K562 (cell line): ENCODE measurements at regions not wholly inside any gene's neighbourhood (a gene's known extent, or its start where the extent isn't known, plus 50 kb on each side); places are given as distances from the start of the nearest gene placed in this dataset.

Source experiments
- BMI1 ChIP-seq: fragments of 150-350 bp; IDR thresholded peaks from 2 replicates; pipeline ENCODE4 v1.6.1; 2014; ENCODE audit warnings: low read length
- HOMEZ ChIP-seq: fragments of 250-450 bp; sonication (Bioruptor Pico); IDR thresholded peaks from 2 replicates; pipeline ENCODE4 v1.4.0; 2020; ENCODE audit warnings: mild to moderate bottlenecking, moderate library complexity
- KDM5B ChIP-seq: fragments of 200-600 bp; sonication (generic); IDR thresholded peaks from 2 replicates; pipeline ENCODE4 v1.6.1; 2012; ENCODE audit warnings: low read depth, mild to moderate bottlenecking, moderate library complexity, low read length, control low read depth, inconsistent platforms; ENCODE audit not compliant: insufficient replicate concordance
- L3MBTL2 ChIP-seq: fragments of 450-650 bp; IDR thresholded peaks from 2 replicates; pipeline ENCODE4 v1.6.1; 2016; ENCODE audit warnings: mild to moderate bottlenecking, moderate library complexity
- MGA ChIP-seq: fragments of 450-650 bp; IDR thresholded peaks from 2 replicates; pipeline ENCODE4 v1.6.1; 2016; ENCODE audit warnings: mild to moderate bottlenecking, moderate library complexity
- NFIC ChIP-seq: fragments of 450-650 bp; IDR thresholded peaks from 2 replicates; pipeline ENCODE4 v1.6.1; 2017; ENCODE audit warnings: mild to moderate bottlenecking, inconsistent platforms
- NUFIP1 ChIP-seq: fragments of 450-650 bp; IDR thresholded peaks from 2 replicates; pipeline ENCODE4 v1.6.1; 2018; ENCODE audit not compliant: partially characterized antibody
- PCBP1 ChIP-seq: fragments of 200-400 bp; formaldehyde crosslinking; IDR thresholded peaks from 2 replicates; pipeline ENCODE4 v1.6.1; 2018; ENCODE audit warnings: mild to moderate bottlenecking, low read depth, low read length; ENCODE audit not compliant: poor library complexity, severe bottlenecking
- SMARCA4 ChIP-seq: fragments of 450-650 bp; IDR thresholded peaks from 2 replicates; pipeline ENCODE4 v1.6.1; 2016
- TRIM24 ChIP-seq, 2 experiments: fragments of 450-650 bp; IDR thresholded peaks; 2 replicates each; pipeline ENCODE4 v1.6.1; 2016
- ZNF134 ChIP-seq: fragments of 250-450 bp; sonication (Bioruptor Pico); conservative IDR thresholded peaks from 2 replicates; pipeline ENCODE4 v1.4.0; 2020
- ZNF696 ChIP-seq: fragments of 250-450 bp; sonication (Bioruptor Pico); conservative IDR thresholded peaks from 2 replicates; pipeline ENCODE4 v1.4.0; 2020; ENCODE audit warnings: mild to moderate bottlenecking, moderate library complexity
- ZNF785 ChIP-seq: fragments of 250-450 bp; sonication (Bioruptor Pico); IDR thresholded peaks from 2 replicates; pipeline ENCODE4 v1.4.0; 2020; ENCODE audit warnings: mild to moderate bottlenecking
- ZNF79 ChIP-seq: fragments of 250-450 bp; sonication (Bioruptor Pico); IDR thresholded peaks from 2 replicates; pipeline ENCODE4 v1.4.0; 2020; ENCODE audit warnings: low read depth, mild to moderate bottlenecking, moderate library complexity
- TF ChIP-seq, protein P1 (sequence below): fragments of 450-650 bp; IDR thresholded peaks from 2 replicates; pipeline ENCODE4 v1.6.1; 2016; ENCODE audit warnings: borderline replicate concordance

DNA sequence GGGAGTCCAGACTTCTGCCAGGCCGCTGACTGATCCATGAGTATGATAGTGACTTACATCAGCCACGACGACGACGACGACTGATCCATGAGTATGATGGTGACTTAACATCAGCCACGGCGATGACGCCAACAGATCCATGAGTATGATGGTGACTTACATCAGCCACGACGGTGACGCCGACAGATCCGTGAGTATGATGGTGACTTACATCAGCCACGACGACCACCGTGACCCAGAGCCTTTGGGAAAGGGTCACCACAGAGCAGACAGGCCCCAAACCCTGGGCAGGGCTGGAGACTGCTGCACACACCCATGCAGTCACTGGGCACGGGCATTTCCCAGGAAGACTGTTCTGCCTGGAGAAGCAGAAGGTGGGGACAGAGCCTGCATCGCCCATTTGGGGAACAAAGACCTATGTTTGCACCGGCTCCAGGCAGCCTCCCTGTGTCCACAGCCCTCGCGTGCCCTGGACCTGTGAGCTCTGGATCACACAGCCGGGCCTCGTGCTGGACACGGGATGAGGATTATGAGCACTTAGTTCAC, 130.9 kb upstream of the SPACA7 start (continued):
- TF ChIP-seq HOMEZ (CRISPR knock-in tag) (no peak), MGA (peak; percentile 26; the same call in 1 of the 2 replicates), SMARCA4 (no peak), PCBP1 (no peak), BMI1 (no peak), NUFIP1 (no peak), ZNF134 (CRISPR knock-in tag) (no peak), ZNF696 (no peak), TRIM24 (IDR thresholded peaks at IDR 0.05) (peak in 1 of 2 experiments; percentile 32; a peak in 1 of 4 replicates), ZNF79 (CRISPR knock-in tag) (no peak), KDM5B (no peak), NFIC (no peak), L3MBTL2 (peak; percentile 81), ZNF785 (CRISPR knock-in tag) (no peak)
- TF ChIP-seq, protein P1, sequence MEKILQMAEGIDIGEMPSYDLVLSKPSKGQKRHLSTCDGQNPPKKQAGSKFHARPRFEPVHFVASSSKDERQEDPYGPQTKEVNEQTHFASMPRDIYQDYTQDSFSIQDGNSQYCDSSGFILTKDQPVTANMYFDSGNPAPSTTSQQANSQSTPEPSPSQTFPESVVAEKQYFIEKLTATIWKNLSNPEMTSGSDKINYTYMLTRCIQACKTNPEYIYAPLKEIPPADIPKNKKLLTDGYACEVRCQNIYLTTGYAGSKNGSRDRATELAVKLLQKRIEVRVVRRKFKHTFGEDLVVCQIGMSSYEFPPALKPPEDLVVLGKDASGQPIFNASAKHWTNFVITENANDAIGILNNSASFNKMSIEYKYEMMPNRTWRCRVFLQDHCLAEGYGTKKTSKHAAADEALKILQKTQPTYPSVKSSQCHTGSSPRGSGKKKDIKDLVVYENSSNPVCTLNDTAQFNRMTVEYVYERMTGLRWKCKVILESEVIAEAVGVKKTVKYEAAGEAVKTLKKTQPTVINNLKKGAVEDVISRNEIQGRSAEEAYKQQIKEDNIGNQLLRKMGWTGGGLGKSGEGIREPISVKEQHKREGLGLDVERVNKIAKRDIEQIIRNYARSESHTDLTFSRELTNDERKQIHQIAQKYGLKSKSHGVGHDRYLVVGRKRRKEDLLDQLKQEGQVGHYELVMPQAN = no peak
